ENCODE measurements at regions not wholly inside any gene's neighbourhood (a gene's known extent, or its start where the extent isn't known, plus 50 kb on each side); places are given as distances from the start of the nearest gene placed in this dataset.

GRCh38 chr4:124523816-124524215 is 188.7 kb downstream of the ANKRD50 start:
- H3K4me2 ChIP-seq (ENCODE audit: extremely low read depth, insufficient read depth, low read length), result no peak overlapping the region
- no peaks in the 10 kb centered on the region for H3K79me2 ChIP-seq (ENCODE audit: control insufficient read depth, insufficient read depth, low read length)
- H2AFZ ChIP-seq (ENCODE audit: low read length), result no peak overlapping the region
- no peaks in the 10 kb centered on the region for H3K36me3 ChIP-seq (ENCODE audit: control insufficient read depth, insufficient read depth, low read length)
- H4K20me1 ChIP-seq (ENCODE audit: control insufficient read depth, extremely low read depth, insufficient read depth, low read length), result no peaks in the 10 kb centered on the region
- no peaks in the 10 kb centered on the region for H3K27me3 ChIP-seq (ENCODE audit: control insufficient read depth, insufficient read depth, low read length)
- H3K9me3 ChIP-seq (ENCODE audit: control insufficient read depth, insufficient read depth, low read depth, low read length), result no peaks in the 10 kb centered on the region
- TF ChIP-seq EZH2 (IDR thresholded peaks at IDR 0.05; ENCODE audit: low read length, missing control alignments) (no peak), CTCF (conservative IDR thresholded peaks at IDR 0.05 in 1 of 2, IDR thresholded peaks at IDR 0.05 in 1 of 2; ENCODE audit: low read depth in 1 of 2, low read length in 2 of 2) (no peak)
- no peak overlapping the region for H3K27ac ChIP-seq (ENCODE audit: insufficient read depth, low read length)
- H3K9ac ChIP-seq (ENCODE audit: insufficient read depth, low read length), result no peak overlapping the region
- H3K4me1 ChIP-seq (ENCODE audit: control insufficient read depth, extremely low read depth, insufficient read depth, low read length), result no peaks in the 10 kb centered on the region
- H3K4me3 ChIP-seq (replicated peaks in 1 of 4; ENCODE audit: control extremely low read depth in 1 of 4, insufficient read depth in 1 of 4, low read depth in 3 of 4, low read length in 4 of 4), result no peak overlapping the region
- no peak for DNase-seq (ENCODE audit: low read depth in 2 of 2)

GRCh38 chr4:124525524-124525923 is 187.0 kb downstream of the ANKRD50 start:
- H3K27ac ChIP-seq (ENCODE audit: insufficient read depth, low read length), result no peak overlapping the region
- no peaks in the 10 kb centered on the region for H3K36me3 ChIP-seq (ENCODE audit: control insufficient read depth, insufficient read depth, low read length)
- TF ChIP-seq CTCF (conservative IDR thresholded peaks at IDR 0.05 in 1 of 2, IDR thresholded peaks at IDR 0.05 in 1 of 2; ENCODE audit: low read depth in 1 of 2, low read length in 2 of 2), result no peak
- TF ChIP-seq EZH2 (IDR thresholded peaks at IDR 0.05; ENCODE audit: low read length, missing control alignments), result no peak
- H3K4me3 ChIP-seq (replicated peaks in 1 of 4; ENCODE audit: control extremely low read depth in 1 of 4, insufficient read depth in 1 of 4, low read depth in 3 of 4, low read length in 4 of 4), result no peak overlapping the region
- no peak for DNase-seq (ENCODE audit: low read depth in 2 of 2)
- no peak overlapping the region for H2AFZ ChIP-seq (ENCODE audit: low read length)
- no peaks in the 10 kb centered on the region for H3K4me1 ChIP-seq (ENCODE audit: control insufficient read depth, extremely low read depth, insufficient read depth, low read length)
- no peak overlapping the region for H3K9ac ChIP-seq (ENCODE audit: insufficient read depth, low read length)
- H4K20me1 ChIP-seq (ENCODE audit: control insufficient read depth, extremely low read depth, insufficient read depth, low read length), result no peaks in the 10 kb centered on the region
- H3K4me2 ChIP-seq (ENCODE audit: extremely low read depth, insufficient read depth, low read length), result no peak overlapping the region
- H3K79me2 ChIP-seq (ENCODE audit: control insufficient read depth, insufficient read depth, low read length), result no peaks in the 10 kb centered on the region
- no peaks in the 10 kb centered on the region for H3K9me3 ChIP-seq (ENCODE audit: control insufficient read depth, insufficient read depth, low read depth, low read length)
- no peaks in the 10 kb centered on the region for H3K27me3 ChIP-seq (ENCODE audit: control insufficient read depth, insufficient read depth, low read length)

GRCh38 chr4:124526331-124526730 is 186.2 kb downstream of the ANKRD50 start:
- Histone ChIP-seq H3K9me3 (ENCODE audit: control insufficient read depth, insufficient read depth, low read depth, low read length) (no peaks in the 10 kb centered on the region), H3K27me3 (ENCODE audit: control insufficient read depth, insufficient read depth, low read length) (no peaks in the 10 kb centered on the region), H3K9ac (ENCODE audit: insufficient read depth, low read length) (no peak overlapping the region), H3K27ac (ENCODE audit: insufficient read depth, low read length) (no peak overlapping the region), H4K20me1 (ENCODE audit: control insufficient read depth, extremely low read depth, insufficient read depth, low read length) (no peaks in the 10 kb centered on the region), H3K79me2 (ENCODE audit: control insufficient read depth, insufficient read depth, low read length) (no peaks in the 10 kb centered on the region), H2AFZ (ENCODE audit: low read length) (no peak overlapping the region), H3K4me2 (ENCODE audit: extremely low read depth, insufficient read depth, low read length) (no peak overlapping the region), H3K4me3 (replicated peaks in 1 of 4; ENCODE audit: control extremely low read depth in 1 of 4, insufficient read depth in 1 of 4, low read depth in 3 of 4, low read length in 4 of 4) (no peak overlapping the region), H3K4me1 (ENCODE audit: control insufficient read depth, extremely low read depth, insufficient read depth, low read length) (no peaks in the 10 kb centered on the region), H3K36me3 (ENCODE audit: control insufficient read depth, insufficient read depth, low read length) (no peaks in the 10 kb centered on the region)
- DNase-seq (ENCODE audit: low read depth in 2 of 2), result peak in 1 of 2 donors; percentile 6
- no peak for TF ChIP-seq CTCF (conservative IDR thresholded peaks at IDR 0.05 in 1 of 2, IDR thresholded peaks at IDR 0.05 in 1 of 2; ENCODE audit: low read depth in 1 of 2, low read length in 2 of 2)
- no peak for TF ChIP-seq EZH2 (IDR thresholded peaks at IDR 0.05; ENCODE audit: low read length, missing control alignments)

Data from fibroblast of lung (primary cell).